GM12874 (cell line): ENCODE measurements at regions not wholly inside any gene's neighbourhood (a gene's known extent, or its start where the extent isn't known, plus 50 kb on each side); places are given as distances from the start of the nearest gene placed in this dataset.

ENCODE experiments used
- TF ChIP-seq, protein P1 (sequence below): IDR thresholded peaks from 2 replicates; pipeline ENCODE4 v1.5.1; 2011; ENCODE audit warnings: low read depth, mild to moderate bottlenecking, control low read depth, low read length, moderate library complexity; ENCODE audit not compliant: insufficient read depth

DNA sequence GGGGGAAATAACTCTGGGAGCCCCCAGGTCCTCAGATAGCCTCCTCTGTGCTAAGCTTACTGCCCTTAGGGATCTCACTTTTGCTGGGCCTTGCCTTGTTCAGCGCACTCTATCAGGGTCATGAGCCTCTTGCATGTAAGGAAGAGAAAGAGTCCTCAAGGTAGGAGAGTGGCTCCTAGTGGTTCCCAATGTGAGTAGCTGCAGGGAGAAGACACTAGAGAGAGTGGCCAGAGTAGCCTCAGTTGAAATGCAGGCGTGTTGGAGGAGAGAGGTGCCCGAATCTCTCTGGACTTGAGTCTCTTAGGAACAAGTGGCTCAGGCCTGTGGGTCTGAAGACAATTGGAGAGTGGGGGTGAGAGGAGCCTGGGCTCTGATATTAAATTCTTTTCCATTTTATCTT, 94.3 kb upstream of the SORCS3 start:
- TF ChIP-seq, protein P1, sequence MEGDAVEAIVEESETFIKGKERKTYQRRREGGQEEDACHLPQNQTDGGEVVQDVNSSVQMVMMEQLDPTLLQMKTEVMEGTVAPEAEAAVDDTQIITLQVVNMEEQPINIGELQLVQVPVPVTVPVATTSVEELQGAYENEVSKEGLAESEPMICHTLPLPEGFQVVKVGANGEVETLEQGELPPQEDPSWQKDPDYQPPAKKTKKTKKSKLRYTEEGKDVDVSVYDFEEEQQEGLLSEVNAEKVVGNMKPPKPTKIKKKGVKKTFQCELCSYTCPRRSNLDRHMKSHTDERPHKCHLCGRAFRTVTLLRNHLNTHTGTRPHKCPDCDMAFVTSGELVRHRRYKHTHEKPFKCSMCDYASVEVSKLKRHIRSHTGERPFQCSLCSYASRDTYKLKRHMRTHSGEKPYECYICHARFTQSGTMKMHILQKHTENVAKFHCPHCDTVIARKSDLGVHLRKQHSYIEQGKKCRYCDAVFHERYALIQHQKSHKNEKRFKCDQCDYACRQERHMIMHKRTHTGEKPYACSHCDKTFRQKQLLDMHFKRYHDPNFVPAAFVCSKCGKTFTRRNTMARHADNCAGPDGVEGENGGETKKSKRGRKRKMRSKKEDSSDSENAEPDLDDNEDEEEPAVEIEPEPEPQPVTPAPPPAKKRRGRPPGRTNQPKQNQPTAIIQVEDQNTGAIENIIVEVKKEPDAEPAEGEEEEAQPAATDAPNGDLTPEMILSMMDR, result no peak

GRCh38 chr10:104548090-104548489, 93.0 kb upstream of the SORCS3 start:
- TF ChIP-seq, protein P1, result no peak

DNA sequence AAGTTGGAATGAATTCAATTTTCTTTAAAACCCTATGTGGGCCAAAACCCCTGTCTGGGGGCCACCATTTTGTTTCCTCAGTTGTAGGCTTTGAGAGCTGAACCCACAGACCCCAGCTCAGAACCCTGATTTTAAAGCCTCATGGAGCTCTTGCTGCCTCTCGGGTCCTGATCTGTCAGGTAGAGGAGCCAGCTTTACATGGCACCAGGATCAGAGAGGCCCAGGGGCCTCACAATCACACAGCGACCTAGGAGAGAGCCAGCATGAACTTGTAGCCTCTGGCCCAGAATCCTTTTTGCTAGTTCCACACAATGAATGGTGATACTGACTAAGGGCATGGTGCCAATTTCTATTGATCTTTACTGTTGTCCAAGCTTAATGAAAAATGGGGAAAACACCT, 84.3 kb upstream of the SORCS3 start:
- TF ChIP-seq, protein P1, result no peak

GRCh38 chr10:104557966-104558365, 83.1 kb upstream of the SORCS3 start:
- TF ChIP-seq, protein P1, result no peak

- TF ChIP-seq, protein P1, result no peak
These were observed 81.2 kb upstream of the SORCS3 start for GRCh38 chr10:104559935-104560334.

- TF ChIP-seq, protein P1, result no peak
These were observed 78.0 kb upstream of the SORCS3 start for GRCh38 chr10:104563051-104563450.

DNA sequence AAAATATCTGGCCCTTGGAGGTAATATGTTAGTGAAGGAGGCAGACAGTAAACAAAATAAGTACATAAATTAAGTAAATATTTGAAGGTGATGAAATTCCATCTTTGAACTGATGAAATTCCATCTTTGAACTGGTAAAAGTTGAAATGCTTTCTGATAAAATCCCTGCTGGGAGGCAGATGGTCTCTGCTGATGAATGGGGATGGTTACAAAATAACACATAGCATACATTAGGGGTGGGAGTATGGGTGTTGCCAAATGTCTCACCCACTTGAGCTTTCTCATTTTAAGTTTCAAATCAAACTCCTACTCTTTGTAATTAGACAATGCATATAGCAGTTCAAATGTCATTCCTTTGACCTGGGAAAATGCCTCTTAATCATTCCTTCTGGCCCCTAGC, 77.5 kb upstream of the SORCS3 start:
- TF ChIP-seq, protein P1, result no peak

DNA sequence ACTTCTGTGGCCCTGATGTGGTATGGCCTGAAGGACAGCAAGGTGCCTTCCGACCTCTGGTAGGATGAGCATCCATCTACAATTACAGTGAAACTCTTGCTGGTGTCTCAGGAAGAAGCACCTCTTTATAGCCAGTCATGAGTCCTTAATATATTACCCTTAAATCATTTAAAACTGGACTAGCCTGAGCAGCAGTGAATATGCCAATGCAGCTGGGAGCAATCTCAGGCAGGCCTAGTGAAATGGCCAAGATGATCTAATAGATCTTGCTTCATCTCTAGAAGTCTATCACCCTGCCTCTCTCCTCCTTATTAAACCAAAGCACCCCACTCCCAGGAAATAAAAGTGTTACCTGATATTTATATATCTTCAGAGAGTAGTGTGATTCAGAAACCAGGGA, 66.7 kb upstream of the SORCS3 start:
- TF ChIP-seq, protein P1, result no peak
